ENCODE measurements at regions not wholly inside any gene's neighbourhood (a gene's known extent, or its start where the extent isn't known, plus 50 kb on each side); places are given as distances from the start of the nearest gene placed in this dataset.

- Histone ChIP-seq H3K4me1 (ENCODE audit: control insufficient read depth, insufficient read depth, low read length) (no peaks in the 10 kb centered on the region), H3K79me2 (ENCODE audit: control insufficient read depth, insufficient read depth, low read length) (no peaks in the 10 kb centered on the region), H4K20me1 (ENCODE audit: control insufficient read depth, insufficient read depth) (no peaks in the 10 kb centered on the region), H3K9ac (ENCODE audit: control insufficient read depth, insufficient read depth, low read length) (no peak overlapping the region), H3K4me2 (ENCODE audit: control insufficient read depth, insufficient read depth) (no peak overlapping the region), H2AFZ (ENCODE audit: control insufficient read depth, low read depth, low read length) (no peak overlapping the region), H3K9me3 (replicated peaks; ENCODE audit: control insufficient read depth, insufficient read depth, low read length) (no peaks in the 10 kb centered on the region), H3K27me3 (replicated peaks in 1 of 2; ENCODE audit: control insufficient read depth in 2 of 2, insufficient read depth in 2 of 2, low read length in 1 of 2) (no peaks in the 10 kb centered on the region), H3K27ac (ENCODE audit: control insufficient read depth, insufficient read depth) (no peak overlapping the region), H3K4me3 (no peak overlapping the region), H3K36me3 (ENCODE audit: control insufficient read depth in 2 of 2, insufficient read depth in 2 of 2, low read length in 1 of 2) (no peaks in the 10 kb centered on the region)
- intact Hi-C loops (cut with micrococcal nuclease; ENCODE audit: unreplicated experiment) = no loop called here
- ATAC-seq = no peak
- POLR2A ChIA-PET = no interaction called here
- BruUV-seq (replicated peaks) = no TSS peak
- in situ Hi-C loops (cut with MboI) = no loop called here
- FAIRE-seq = no peak
- SMC1A ChIA-PET (ENCODE audit: uncharacterized antibody, unreplicated experiment) = interaction anchor here (0.7 to 1.5 kb wide), 2 partner anchors 15 to 146 kb away, joined by 3 to 4 read pairs; no protein-coding TSS in a partner anchor
- WGBS (ENCODE audit: insufficient coverage, insufficient replicate concordance, low lambda C conversion rate, missing lambda C conversion rate) = 5% methylated on average over 1 of the region's 1 CpG
- CTCF ChIA-PET = interaction anchor here (1.0 kb wide), 1 partner anchor 17 kb away, joined by 3 read pairs; no protein-coding TSS in a partner anchor
- no peak for DNase-seq (ENCODE audit: low read depth, low spot score)
- RAD21 ChIA-PET (ENCODE audit: unreplicated experiment) = interaction anchor here (1.3 kb wide), 1 partner anchor 12 kb away, joined by 3 read pairs; no protein-coding TSS in a partner anchor
- TF ChIP-seq NFYA (IDR thresholded peaks at IDR 0.05; ENCODE audit: borderline replicate concordance, low read depth, low read length) (no peak), EGR1 (IDR thresholded peaks at IDR 0.05; ENCODE audit: borderline replicate concordance in 1 of 2, low read depth in 2 of 2, low read length in 2 of 2) (no peak), FOXK2 (IDR thresholded peaks at IDR 0.05) (no peak), NFIC (IDR thresholded peaks at IDR 0.05; ENCODE audit: low read depth, low read length) (no peak)
These were observed 944.6 kb upstream of the LRRTM1 start for GRCh38 chr2:81249152-81249551.

- no peak overlapping the region for H3K27ac ChIP-seq (ENCODE audit: control insufficient read depth, insufficient read depth)
- WGBS (ENCODE audit: insufficient coverage, insufficient replicate concordance, low lambda C conversion rate, missing lambda C conversion rate) = 16% methylated on average over 3 of the region's 3 CpGs
- no peaks in the 10 kb centered on the region for H3K36me3 ChIP-seq (ENCODE audit: control insufficient read depth in 2 of 2, insufficient read depth in 2 of 2, low read length in 1 of 2)
- DNase-seq (ENCODE audit: low read depth, low spot score) (peak; percentile 15), FAIRE-seq (no peak), ATAC-seq (peak; percentile 80)
- no peaks in the 10 kb centered on the region for H4K20me1 ChIP-seq (ENCODE audit: control insufficient read depth, insufficient read depth)
- H2AFZ ChIP-seq (ENCODE audit: control insufficient read depth, low read depth, low read length) = no peak overlapping the region
- SMC1A ChIA-PET (ENCODE audit: uncharacterized antibody, unreplicated experiment) = interaction anchor here (1.0 kb wide), 1 partner anchor 14 kb away, joined by 3 read pairs; no protein-coding TSS in a partner anchor
- no peak overlapping the region for H3K9ac ChIP-seq (ENCODE audit: control insufficient read depth, insufficient read depth, low read length)
- no TSS peak for BruUV-seq (replicated peaks)
- CTCF ChIA-PET = no interaction called here
- in situ Hi-C loops (cut with MboI) (no loop called here), intact Hi-C loops (cut with micrococcal nuclease; ENCODE audit: unreplicated experiment) (no loop called here)
- H3K4me3 ChIP-seq = no peak overlapping the region
- RAD21 ChIA-PET (ENCODE audit: unreplicated experiment) = no interaction called here
- H3K4me2 ChIP-seq (ENCODE audit: control insufficient read depth, insufficient read depth) = no peak overlapping the region
- H3K4me1 ChIP-seq (ENCODE audit: control insufficient read depth, insufficient read depth, low read length) = no peaks in the 10 kb centered on the region
- TF ChIP-seq RUNX3 (IDR thresholded peaks at IDR 0.05; ENCODE audit: low read length) (no peak), MYB (IDR thresholded peaks at IDR 0.05; ENCODE audit: borderline replicate concordance, low read depth, low read length) (no peak), IKZF1 (conservative IDR thresholded peaks at IDR 0.05) (peak; percentile 34; the same call in 1 of the 2 replicates), KDM1A (IDR thresholded peaks at IDR 0.05; ENCODE audit: borderline replicate concordance) (no peak), NR2F1 (conservative IDR thresholded peaks at IDR 0.05) (peak; percentile 80), BMI1 (IDR thresholded peaks at IDR 0.05; ENCODE audit: borderline replicate concordance) (no peak), ATF7 (IDR thresholded peaks at IDR 0.05; ENCODE audit: low read depth) (peak; percentile 64), BCL11A (IDR thresholded peaks at IDR 0.05; ENCODE audit: low read depth, low read length) (0 out of 2 replicates have a peak, but pooled peaks have one; percentile 17)
- POLR2A ChIA-PET = no interaction called here
- H3K27me3 ChIP-seq (replicated peaks in 1 of 2; ENCODE audit: control insufficient read depth in 2 of 2, insufficient read depth in 2 of 2, low read length in 1 of 2) = no peaks in the 10 kb centered on the region
- no peaks in the 10 kb centered on the region for H3K79me2 ChIP-seq (ENCODE audit: control insufficient read depth, insufficient read depth, low read length)
- no peaks in the 10 kb centered on the region for H3K9me3 ChIP-seq (replicated peaks; ENCODE audit: control insufficient read depth, insufficient read depth, low read length)
These were observed 943.1 kb upstream of the LRRTM1 start for GRCh38 chr2:81247648-81248047.
